ENCODE measurements at regions not wholly inside any gene's neighbourhood (a gene's known extent, or its start where the extent isn't known, plus 50 kb on each side); places are given as distances from the start of the nearest gene placed in this dataset.

- TF ChIP-seq CTCF (conservative IDR thresholded peaks at IDR 0.05; ENCODE audit: low read depth, low read length) (no peak), EZH2 (IDR thresholded peaks at IDR 0.05; ENCODE audit: low read length, unreplicated experiment) (no peak), EZH2phosphoT487 (IDR thresholded peaks at IDR 0.05; ENCODE audit: borderline replicate concordance, low read length) (no peak)
Measured at GRCh38 chr14:106211334-106211900, 685.0 kb downstream of the TMEM121 start.
